GM12891 (cell line): ENCODE measurements at regions not wholly inside any gene's neighbourhood (a gene's known extent, or its start where the extent isn't known, plus 50 kb on each side); places are given as distances from the start of the nearest gene placed in this dataset.

Experiments
- DNase-seq: peaks from one replicate; pipeline ENCODE4 v3.0.0; 2011; ENCODE audit warnings: low spot score; ENCODE audit not compliant: insufficient read length
- FAIRE-seq: peaks from 2 replicates; lab custom pipeline; 2011; peaks lifted over from hg19 to GRCh38; lab: Jason Lieb, UNC
- PAX5 ChIP-seq: IDR thresholded peaks from 2 replicates; pipeline ENCODE4 v1.6.1; 2011; ENCODE audit warnings: low read length, moderate library complexity, mild to moderate bottlenecking; ENCODE audit not compliant: insufficient read depth, severe bottlenecking
- POLR2A ChIP-seq: IDR thresholded peaks from 2 replicates; pipeline ENCODE4 v1.6.1; 2011; ENCODE audit warnings: low read depth, low read length, control low read depth
- POLR2AphosphoS5 ChIP-seq: IDR thresholded peaks from 2 replicates; pipeline ENCODE4 v1.6.1; 2011; ENCODE audit warnings: low read depth, low read length, control low read depth
- POU2F2 ChIP-seq: IDR thresholded peaks from 2 replicates; pipeline ENCODE4 v1.6.1; 2011; ENCODE audit warnings: low read depth, mild to moderate bottlenecking, control low read depth, low read length, moderate library complexity
- SPI1 ChIP-seq: IDR thresholded peaks from 2 replicates; pipeline ENCODE4 v1.6.1; 2011; ENCODE audit warnings: low read depth, low read length, control low read depth
- TAF1 ChIP-seq: IDR thresholded peaks from 2 replicates; pipeline ENCODE4 v1.6.1; 2011; ENCODE audit warnings: low read depth, low read length, control low read depth

DNA sequence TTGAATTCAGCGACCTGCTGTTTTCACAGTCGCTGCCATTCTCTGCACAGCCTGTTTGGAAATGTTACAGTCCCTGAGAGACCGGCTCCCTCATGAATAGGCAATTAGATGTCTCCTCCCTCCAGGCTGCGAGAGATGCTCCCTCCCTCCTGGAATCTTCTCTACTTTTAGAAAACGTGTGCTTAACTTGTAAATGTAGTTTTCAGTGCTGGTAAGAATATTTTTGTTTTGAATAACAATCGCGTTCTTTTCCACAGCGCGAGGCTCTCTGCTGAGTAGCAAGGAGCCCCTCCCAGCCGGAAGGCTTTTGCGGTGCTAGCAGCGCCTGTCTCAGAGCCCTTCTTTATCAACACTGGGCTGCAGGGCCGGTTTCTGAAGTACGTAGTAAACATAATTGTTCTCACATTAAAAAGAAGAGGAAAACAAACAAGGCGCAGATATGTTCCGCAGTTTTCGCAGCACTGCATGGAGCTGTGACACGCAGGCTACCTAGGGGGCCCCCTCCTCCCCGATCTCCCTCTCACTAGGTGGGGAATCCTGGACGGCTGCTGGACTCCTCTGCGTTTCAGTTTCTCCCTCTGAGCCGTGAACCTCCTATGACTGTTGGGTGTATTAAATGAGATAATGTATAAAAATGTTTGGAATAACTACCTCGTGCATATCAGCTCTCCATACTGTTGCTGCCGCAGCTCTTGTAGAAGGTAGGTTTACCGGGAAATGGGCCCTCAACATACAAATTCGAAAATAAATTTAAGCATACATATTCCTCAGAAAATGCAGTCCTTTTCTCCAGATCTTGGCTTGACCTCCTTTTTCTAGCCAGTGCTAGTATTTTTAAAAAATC, 79.0 kb upstream of the SPACA1 start:
- peak; percentile 71 for FAIRE-seq
- no peak for DNase-seq

DNA sequence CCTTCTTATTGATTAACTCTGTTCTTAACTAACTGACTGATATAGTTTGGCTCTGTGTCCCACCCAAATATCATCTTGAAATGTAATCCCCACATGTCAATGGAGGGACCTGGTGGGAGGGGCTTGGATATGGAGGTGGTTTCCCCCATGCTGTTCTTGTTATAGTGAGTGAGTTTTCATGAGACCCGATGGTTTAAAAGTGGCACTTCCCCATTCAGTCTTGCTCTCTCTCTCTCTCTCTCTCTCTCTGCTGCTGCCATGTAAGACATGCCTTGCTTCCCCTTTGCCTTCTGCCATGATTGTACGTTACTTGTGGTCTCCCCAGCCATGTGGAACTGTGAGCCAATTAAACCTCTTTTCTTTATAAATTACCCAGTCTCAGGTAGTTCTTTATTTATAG, 81.8 kb upstream of the SPACA1 start:
- TF ChIP-seq POLR2A, result no peak
- peak; percentile 65 for TF ChIP-seq SPI1
- FAIRE-seq, result no peak

More for the DNA sequence above, 79.0 kb upstream of the SPACA1 start:
- TF ChIP-seq SPI1 (no peak), POLR2AphosphoS5 (no peak), POU2F2 (no peak)

DNA sequence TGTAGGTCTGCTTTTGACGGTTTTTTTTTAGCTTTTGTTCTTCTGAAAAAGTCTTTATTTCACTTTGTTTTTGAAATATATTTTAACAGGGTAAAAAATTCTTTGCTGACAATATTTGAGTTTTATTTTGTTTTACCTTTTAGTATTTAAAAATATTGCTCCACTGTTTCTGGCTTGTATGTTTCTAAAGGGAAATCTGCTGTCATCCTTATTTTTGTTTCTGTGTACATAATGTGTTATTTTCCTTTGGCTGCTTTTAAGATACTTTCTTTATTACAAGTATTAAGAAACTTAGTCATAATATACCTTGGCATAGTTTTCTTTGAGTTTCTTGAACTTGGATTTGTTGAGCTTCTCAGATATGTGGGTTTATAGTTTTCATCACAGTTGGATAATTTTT, 88.6 kb upstream of the SPACA1 start:
- DNase-seq (no peak), FAIRE-seq (no peak)
- TF ChIP-seq POLR2A, result no peak
- TF ChIP-seq SPI1, result no peak
- no peak for TF ChIP-seq PAX5
- TF ChIP-seq POU2F2, result no peak
- no peak for TF ChIP-seq TAF1
- TF ChIP-seq POLR2AphosphoS5, result no peak

More for the DNA sequence above, 81.8 kb upstream of the SPACA1 start:
- DNase-seq, result no peak

DNA sequence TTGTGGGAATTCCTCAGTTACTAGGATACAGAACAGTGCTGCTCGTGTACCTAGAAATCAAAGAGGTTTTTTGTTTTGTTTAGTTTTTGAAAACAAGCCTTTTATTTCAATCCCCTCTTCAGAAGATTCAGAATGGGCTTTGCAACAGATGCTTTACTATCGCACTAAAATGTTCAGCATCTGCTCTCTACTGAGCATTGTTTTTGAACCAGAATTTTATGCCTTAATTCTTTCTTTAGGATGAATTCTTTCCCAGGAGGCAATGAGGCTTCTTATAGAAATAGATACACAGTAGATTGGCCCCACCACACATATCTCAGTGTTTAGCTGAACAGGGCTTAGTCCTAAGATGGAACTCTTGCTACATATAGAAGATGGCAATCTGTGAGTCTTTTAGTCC, 95.9 kb upstream of the SPACA1 start:
- DNase-seq (no peak), FAIRE-seq (no peak)
- no peak for TF ChIP-seq SPI1
- no peak for TF ChIP-seq POLR2A
- TF ChIP-seq TAF1, result no peak
- TF ChIP-seq PAX5, result no peak
- no peak for TF ChIP-seq POU2F2
- TF ChIP-seq POLR2AphosphoS5, result no peak

DNA sequence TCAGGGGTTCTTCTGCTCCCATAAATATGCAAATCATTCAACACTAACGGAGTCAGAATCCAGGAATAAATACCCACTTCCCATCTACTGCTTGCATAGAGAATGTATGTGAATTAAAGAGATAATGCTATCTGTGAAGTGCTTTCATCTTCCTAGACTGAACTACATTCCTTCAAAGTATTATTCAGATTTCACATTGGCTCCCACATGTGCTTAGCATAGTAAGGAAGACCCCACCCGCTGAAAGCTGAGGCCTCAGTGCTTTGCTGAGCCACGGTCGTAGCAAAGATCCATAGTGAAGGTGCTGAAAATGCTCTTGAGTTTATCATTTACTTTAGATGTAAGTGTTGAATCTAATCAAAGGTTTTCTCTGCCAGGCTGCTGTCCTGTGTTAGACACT, 97.0 kb upstream of the SPACA1 start:
- no peak for FAIRE-seq
- no peak for DNase-seq
- TF ChIP-seq POU2F2, result no peak
- TF ChIP-seq TAF1, result no peak
- TF ChIP-seq POLR2AphosphoS5, result no peak
- no peak for TF ChIP-seq SPI1
- TF ChIP-seq POLR2A, result no peak
- no peak for TF ChIP-seq PAX5

DNA sequence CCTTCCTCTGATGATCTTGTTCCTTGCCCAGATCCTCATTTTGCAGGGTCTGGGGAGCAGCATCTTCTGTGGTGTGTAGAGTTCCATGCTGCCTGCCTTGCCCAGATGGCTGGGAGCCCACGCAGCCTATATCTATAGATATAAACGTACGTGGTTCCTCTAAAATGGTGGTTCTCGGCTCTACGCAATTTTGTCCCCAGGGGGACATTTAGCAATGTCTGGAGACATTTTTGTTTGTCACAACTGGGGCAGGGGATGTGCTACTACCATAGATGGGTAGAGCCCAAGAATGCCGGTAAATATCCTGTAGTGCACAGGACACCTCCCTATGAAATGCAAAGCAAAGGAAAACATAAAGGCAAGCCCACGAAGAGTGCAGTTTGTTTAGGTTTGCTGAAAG, 98.4 kb upstream of the SPACA1 start:
- TF ChIP-seq PAX5, result no peak
- no peak for TF ChIP-seq POLR2AphosphoS5
- no peak for TF ChIP-seq TAF1
- no peak for TF ChIP-seq POU2F2
- TF ChIP-seq POLR2A, result no peak
- TF ChIP-seq SPI1, result no peak
- DNase-seq, result no peak
- FAIRE-seq, result no peak

DNA sequence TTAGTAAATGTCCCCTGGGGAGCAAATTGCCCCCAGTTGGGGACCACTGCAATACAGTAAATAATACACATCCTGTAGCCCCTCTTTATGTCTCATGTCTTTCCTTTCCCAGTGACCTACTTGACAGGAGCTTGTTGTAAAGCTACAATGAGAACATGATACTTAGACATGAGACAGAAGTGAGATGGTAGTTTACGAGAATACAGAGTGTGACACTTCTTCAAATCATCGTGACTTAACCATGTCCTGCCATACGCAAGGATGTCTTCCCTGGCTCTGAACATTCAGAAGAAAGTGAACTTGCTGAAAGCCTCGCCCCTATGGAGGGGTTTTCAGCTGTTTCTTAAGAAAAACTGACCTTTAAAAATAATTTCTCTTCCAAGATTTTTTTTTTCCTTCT, 101.0 kb upstream of the SPACA1 start:
- FAIRE-seq, result no peak

DNA sequence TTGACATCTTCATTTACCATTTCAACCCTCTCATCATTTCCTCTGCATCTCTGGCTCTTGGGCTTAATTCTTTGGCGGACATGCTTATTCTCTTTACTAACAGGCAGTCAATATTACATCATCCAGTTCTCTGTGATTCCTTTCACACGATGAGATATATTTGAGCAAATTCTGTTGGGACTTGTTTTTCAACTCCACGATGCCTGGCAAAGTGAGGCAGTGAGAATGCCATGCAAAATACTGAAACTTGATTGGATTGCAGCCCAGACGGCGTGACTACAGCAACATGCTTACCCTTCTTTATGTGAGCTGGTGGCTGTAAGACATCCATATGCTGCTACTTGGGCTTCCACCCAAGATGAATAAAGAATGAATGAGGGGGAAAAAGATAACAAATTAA, 101.7 kb upstream of the SPACA1 start:
- no peak for FAIRE-seq
- no peak for TF ChIP-seq POU2F2
- no peak for TF ChIP-seq TAF1
- TF ChIP-seq POLR2AphosphoS5, result no peak
- TF ChIP-seq PAX5, result no peak
- DNase-seq, result no peak

More for the DNA sequence above, 101.0 kb upstream of the SPACA1 start:
- TF ChIP-seq POLR2AphosphoS5 (no peak), POLR2A (no peak), PAX5 (no peak), POU2F2 (no peak), SPI1 (no peak), TAF1 (no peak)
- no peak for DNase-seq

DNA sequence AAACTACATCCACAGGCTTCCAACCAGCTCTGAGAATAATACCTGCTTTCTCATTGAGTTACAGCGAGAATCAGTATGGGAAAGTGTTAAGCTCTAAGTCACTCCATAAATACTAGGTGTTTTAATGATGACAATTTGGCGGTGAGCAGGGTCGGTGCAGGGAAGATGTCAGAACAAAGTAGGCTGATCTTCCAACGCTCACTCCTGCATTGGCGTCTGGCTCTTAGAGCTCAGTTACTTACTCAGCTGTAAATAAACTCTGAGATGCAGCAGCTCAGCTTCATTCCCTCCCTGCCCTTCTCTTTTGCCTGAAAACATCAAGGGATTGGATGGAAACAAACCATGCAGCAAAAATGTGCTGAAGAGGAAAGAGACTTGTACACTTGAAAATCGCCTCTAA, 102.5 kb upstream of the SPACA1 start:
- no peak for TF ChIP-seq POU2F2
- no peak for TF ChIP-seq POLR2AphosphoS5
- no peak for TF ChIP-seq SPI1
- no peak for TF ChIP-seq PAX5
- TF ChIP-seq POLR2A, result no peak
- no peak for TF ChIP-seq TAF1
- FAIRE-seq (no peak), DNase-seq (no peak)

DNA sequence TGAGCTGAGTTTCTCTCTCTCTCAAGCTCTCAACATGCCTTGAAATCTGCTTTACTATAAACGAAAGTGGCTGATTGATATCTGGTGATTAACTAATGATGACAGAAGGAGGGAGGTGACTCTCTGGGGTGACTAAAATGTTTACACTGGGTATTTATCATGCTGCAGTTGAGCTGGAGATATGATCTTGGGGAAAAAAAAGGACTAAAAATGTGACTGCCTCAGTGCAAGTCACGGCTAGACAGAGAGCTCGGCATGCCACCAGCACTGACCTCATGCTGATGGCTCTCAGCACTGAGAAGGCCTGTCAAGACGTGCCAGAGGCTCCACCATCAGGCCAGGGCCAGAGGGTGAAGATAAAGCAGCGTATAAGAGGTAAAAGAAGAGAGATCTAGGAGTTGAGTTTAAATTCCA, 103.1 kb upstream of the SPACA1 start:
- no peak for FAIRE-seq
- TF ChIP-seq TAF1, result no peak
- TF ChIP-seq PAX5, result no peak
- TF ChIP-seq SPI1, result no peak
- TF ChIP-seq POLR2A, result no peak
- no peak for TF ChIP-seq POLR2AphosphoS5
- no peak for TF ChIP-seq POU2F2
- DNase-seq, result no peak
